C4-2B (cell line): ENCODE measurements at regions not wholly inside any gene's neighbourhood (a gene's known extent, or its start where the extent isn't known, plus 50 kb on each side); places are given as distances from the start of the nearest gene placed in this dataset.

ENCODE experiments used
- H3K27ac ChIP-seq: fragments of 450-650 bp; 2 replicates; pipeline ENCODE4 v1.5.1; 2017
- ZFX ChIP-seq: fragments of 450-650 bp; IDR thresholded peaks from 2 replicates; pipeline ENCODE4 v1.6.1; 2017
- TF ChIP-seq, protein P1 (sequence below): fragments of 450-650 bp; conservative IDR thresholded peaks from 2 replicates; pipeline ENCODE4 v1.5.1; 2017; ENCODE audit warnings: mild to moderate bottlenecking

DNA sequence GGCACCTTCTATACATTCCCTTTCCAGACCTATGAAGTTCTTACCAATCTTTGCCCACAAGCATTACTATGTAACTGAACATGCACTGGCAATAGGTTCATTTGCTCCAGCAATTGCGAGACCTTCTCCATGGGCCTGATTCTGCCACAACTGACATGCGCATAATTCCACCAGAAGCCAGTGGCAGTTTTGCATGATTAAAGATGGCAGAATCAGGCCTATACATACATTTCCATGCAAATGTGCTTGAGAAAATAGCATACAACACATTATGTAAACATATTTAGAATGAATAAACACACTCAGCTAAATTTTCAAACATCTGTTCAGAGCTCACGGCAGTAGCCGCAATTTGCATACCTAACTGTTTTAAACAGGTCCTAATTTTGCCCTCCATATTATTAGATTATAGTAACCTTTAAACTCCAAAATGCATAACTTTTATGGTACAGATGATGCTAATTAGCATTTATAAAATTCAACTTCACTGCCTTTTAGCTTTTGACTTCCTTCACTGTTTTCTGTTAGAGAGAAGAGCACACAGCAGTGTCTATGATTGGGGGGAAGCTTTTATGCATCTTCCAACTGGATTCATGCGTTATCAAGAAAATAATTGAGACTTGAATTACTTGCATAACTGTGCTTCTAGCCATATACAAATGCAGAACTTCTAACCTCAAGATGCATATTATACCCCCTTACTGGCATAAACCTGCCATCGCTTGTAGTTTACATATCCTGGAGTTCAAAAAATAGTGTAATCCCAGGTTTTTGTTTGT, 155.3 kb upstream of the CDH19 start:
- H3K27ac ChIP-seq: no peak overlapping the region
- TF ChIP-seq ZFX: no peak
- TF ChIP-seq, protein P1, sequence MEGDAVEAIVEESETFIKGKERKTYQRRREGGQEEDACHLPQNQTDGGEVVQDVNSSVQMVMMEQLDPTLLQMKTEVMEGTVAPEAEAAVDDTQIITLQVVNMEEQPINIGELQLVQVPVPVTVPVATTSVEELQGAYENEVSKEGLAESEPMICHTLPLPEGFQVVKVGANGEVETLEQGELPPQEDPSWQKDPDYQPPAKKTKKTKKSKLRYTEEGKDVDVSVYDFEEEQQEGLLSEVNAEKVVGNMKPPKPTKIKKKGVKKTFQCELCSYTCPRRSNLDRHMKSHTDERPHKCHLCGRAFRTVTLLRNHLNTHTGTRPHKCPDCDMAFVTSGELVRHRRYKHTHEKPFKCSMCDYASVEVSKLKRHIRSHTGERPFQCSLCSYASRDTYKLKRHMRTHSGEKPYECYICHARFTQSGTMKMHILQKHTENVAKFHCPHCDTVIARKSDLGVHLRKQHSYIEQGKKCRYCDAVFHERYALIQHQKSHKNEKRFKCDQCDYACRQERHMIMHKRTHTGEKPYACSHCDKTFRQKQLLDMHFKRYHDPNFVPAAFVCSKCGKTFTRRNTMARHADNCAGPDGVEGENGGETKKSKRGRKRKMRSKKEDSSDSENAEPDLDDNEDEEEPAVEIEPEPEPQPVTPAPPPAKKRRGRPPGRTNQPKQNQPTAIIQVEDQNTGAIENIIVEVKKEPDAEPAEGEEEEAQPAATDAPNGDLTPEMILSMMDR: no peak

DNA sequence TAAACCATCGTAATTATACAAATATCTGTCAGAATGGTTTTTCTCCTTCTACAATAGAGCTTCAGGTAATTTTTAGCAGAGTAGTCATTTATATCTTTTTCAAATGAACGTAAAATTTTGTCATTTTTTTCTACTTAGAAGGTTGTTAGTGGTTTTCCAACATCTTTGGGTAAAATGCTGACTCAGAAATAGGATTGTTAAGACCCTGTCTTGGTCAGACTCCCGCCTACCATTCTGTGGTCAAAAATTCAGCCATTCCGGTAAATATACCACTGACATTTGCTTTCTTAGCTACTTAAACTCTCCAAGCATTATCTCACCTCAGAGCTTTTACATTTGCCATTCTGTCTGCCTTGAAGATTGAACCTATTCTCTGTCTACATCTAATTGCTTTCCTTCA, 154.1 kb upstream of the CDH19 start:
- no peak overlapping the region for H3K27ac ChIP-seq
- no peak for TF ChIP-seq ZFX
- TF ChIP-seq, protein P1: no peak

DNA sequence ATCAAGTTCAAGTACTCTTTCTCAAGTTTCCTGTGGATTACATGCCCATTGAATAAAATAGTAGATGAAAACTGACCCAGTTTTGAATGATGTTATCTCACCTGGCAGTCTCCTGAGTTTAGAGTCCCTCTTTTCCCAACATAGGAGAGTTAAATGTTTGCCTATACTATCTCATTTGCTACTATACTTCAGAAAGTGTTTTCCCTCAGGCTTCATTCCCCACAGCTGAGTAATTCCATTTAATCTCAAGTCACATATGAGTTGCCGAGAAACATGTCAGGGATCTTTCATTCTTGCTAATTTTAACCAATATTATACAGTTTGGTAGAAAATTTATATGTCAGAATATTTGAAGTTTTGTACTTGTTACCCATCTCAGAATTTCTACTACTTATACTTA, 150.4 kb upstream of the CDH19 start:
- no peak overlapping the region for H3K27ac ChIP-seq
- TF ChIP-seq, protein P1: no peak
- no peak for TF ChIP-seq ZFX

DNA sequence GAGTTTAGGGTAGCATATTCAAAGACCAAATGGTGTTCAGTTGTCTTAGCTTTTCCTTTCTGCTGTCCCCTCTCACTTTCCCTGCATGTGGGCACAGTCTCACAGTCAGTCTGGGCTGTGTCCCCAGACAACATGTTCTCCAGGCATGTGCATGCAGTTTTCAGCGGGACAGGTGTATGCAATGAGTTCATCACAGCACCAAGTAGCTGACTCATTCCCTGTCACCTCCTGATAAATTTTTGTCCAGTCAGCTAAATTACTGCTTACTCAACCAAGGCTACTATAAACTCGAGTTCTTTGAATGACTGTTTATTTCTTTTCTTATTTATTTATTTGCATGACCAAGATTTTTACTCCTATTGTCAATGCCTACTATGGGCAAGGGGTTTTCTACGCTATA, 148.8 kb upstream of the CDH19 start:
- no peak for TF ChIP-seq ZFX
- TF ChIP-seq, protein P1: no peak

DNA sequence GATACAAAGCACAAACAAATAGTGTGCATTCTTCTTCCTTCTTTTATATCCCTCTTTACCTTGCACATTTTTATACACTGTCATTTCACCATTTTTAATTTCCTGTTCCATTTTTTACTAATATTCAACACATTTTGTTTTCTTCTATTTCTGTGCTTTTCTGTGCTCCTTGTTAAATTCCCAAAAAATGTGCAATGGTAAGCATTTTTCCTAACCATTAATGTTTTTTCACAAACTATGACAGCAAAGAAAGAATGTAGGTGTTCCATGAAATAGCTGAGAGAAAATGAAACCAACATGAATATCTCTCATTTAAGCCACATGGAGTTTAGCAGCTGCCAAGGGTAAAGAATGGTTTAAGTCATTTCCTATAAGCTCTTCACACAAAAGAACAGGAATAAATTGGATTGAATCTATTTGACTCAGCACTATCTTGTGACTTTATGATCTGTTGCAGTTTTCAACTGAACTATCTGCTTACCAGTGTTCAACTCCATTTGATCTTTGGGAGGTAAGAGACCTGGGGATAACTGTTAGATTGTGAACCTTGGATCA, 145.7 kb upstream of the CDH19 start:
- no peak overlapping the region for H3K27ac ChIP-seq
- no peak for TF ChIP-seq ZFX
- TF ChIP-seq, protein P1: 0 out of 2 replicates have a peak, but pooled peaks have one; percentile 9

More for the DNA sequence above, 148.8 kb upstream of the CDH19 start:
- no peak overlapping the region for H3K27ac ChIP-seq

DNA sequence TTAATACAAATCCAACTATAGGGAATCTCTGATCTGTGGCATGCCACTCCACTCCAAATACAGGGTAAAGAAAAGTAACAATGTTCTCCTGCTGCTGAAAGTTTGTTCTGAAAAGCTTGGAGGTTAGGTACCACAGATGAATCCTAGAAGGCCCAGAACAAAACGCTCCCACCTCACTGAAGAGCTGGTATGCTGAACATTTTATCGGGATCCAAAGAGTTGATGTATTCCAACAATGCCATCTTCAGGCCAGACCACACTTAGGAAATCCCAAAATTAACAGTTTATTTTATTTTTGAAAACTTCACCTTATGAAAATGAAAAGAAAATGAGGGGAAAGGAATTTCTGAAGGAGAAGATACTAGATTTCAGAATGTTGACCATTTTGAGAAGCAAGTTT, 145.1 kb upstream of the CDH19 start:
- TF ChIP-seq, protein P1: peak; percentile 23
- TF ChIP-seq ZFX: no peak

DNA sequence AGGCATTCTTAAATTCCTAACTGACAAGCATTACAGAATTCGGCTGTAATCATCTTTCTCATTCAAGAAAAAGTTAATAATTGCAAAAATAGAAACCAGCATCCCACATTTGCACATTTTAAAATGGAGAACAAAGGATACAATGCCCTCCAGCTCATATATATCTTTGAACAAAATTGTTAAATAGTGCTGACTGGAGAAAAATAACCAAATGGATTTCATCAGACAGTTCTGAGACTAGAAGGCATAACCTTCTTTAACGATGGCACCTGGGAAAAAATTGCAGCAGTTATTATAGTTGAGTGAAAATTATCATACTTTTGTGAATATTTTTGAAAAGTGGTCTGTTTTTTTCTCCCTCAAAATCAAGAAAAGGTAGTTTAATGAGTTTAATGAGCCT, 138.9 kb upstream of the CDH19 start:
- H3K27ac ChIP-seq: no peak overlapping the region
- TF ChIP-seq, protein P1: no peak
- TF ChIP-seq ZFX: no peak

More for the DNA sequence above, 145.1 kb upstream of the CDH19 start:
- no peak overlapping the region for H3K27ac ChIP-seq
